ENCODE measurements at regions not wholly inside any gene's neighbourhood (a gene's known extent, or its start where the extent isn't known, plus 50 kb on each side); places are given as distances from the start of the nearest gene placed in this dataset.

DNA sequence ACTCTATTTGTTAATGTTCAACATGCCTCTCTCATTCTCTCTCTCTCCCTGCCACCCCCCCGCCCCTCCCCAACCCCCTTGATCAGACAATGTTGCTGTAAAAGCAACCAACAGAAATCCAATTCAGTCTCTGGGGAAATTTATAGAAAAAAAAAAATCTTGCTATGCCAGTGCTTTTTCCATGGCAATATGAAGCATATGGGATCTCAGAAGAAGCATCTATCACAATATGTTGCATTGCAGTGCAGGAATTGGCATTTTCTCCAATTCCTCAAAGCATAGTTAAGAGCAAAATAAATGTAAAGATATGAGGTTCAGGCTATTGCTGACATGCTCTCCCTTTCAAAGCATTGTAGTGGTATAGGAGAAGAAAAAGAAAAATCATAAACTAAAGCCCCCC is 90.9 kb upstream of the LDB2 start:
- Histone ChIP-seq H3K4me3 (replicated peaks in 1 of 3; ENCODE audit: insufficient read depth in 1 of 3, low read depth in 1 of 3, low read length in 3 of 3) (no peak overlapping the region), H3K9ac (replicated peaks; ENCODE audit: extremely low read depth, insufficient read depth, low read length) (no peak overlapping the region), H3K4me2 (ENCODE audit: insufficient read depth, low read length) (no peak overlapping the region), H2AFZ (ENCODE audit: low read depth, low read length) (no peak overlapping the region), H3K9me1 (replicated peaks; ENCODE audit: control insufficient read depth, extremely low read depth, insufficient read depth, low read length) (peaks cover 4% of the 10 kb centered on the region), H3K27me3 (ENCODE audit: control insufficient read depth in 2 of 2, insufficient read depth in 2 of 2, low read length in 2 of 2) (no peaks in the 10 kb centered on the region), H3K4me1 (ENCODE audit: control insufficient read depth, extremely low read depth, insufficient read depth, low read length) (peaks cover 4% of the 10 kb centered on the region), H3K79me2 (ENCODE audit: control insufficient read depth, insufficient read depth, low read length) (no peaks in the 10 kb centered on the region), H3K27ac (ENCODE audit: insufficient read depth, low read depth, low read length) (no peak overlapping the region), H3K9me3 (replicated peaks; ENCODE audit: control insufficient read depth, insufficient read depth, low read length) (no peaks in the 10 kb centered on the region), H4K20me1 (replicated peaks; ENCODE audit: control insufficient read depth, extremely low read depth, insufficient read depth, low read length) (no peaks in the 10 kb centered on the region), H3K36me3 (ENCODE audit: control insufficient read depth in 2 of 2, extremely low read depth in 1 of 2, insufficient read depth in 2 of 2, low read length in 2 of 2) (no peaks in the 10 kb centered on the region)
- DNase-seq (ENCODE audit: low read depth, low spot score) (no peak), FAIRE-seq (no peak)
- ChIA-PET CTCF (no interaction called here), POLR2A (no interaction called here)
- intact Hi-C loops (cut with micrococcal nuclease), result no loop called here
- dilution Hi-C loops (cut with MboI; ENCODE audit: extremely low pct_ligation_motif_present, low sequenced_read_pairs), result no loop called here
- no TSS peak for BruUV-seq (replicated peaks)
- TF ChIP-seq MYC (IDR thresholded peaks at IDR 0.05; ENCODE audit: low read depth, low read length) (no peak), JUN (IDR thresholded peaks at IDR 0.05; ENCODE audit: borderline replicate concordance, insufficient read depth, insufficient read length, low read depth) (no peak), EZH2 (IDR thresholded peaks at IDR 0.05; ENCODE audit: borderline replicate concordance, low read depth, low read length, severe bottlenecking) (no peak), GATA2 (IDR thresholded peaks at IDR 0.05; ENCODE audit: insufficient read depth, insufficient read length, low read depth, low read length) (no peak)

DNA sequence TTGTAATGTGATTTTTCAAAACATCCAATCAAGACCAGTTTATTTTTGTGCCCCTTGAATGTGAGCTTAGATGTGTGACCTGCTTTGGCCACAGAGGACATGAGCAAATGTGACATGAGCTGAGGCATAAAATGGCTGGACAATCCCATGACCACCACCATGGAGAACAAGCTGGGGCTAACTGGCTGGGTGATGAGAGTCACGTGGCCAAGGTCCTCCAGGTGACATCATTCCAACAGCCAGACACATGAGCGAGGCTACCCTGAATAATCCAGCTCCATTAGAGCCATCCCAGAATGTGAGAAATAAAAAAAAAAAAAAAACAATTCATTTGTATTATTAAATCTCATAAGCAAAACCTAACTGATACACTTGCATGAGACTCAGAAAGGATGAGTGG is 90.4 kb upstream of the LDB2 start:
- H3K4me3 ChIP-seq (replicated peaks in 1 of 3; ENCODE audit: insufficient read depth in 1 of 3, low read depth in 1 of 3, low read length in 3 of 3), result no peak overlapping the region
- H3K27ac ChIP-seq (ENCODE audit: insufficient read depth, low read depth, low read length), result no peak overlapping the region
- TF ChIP-seq GATA2 (IDR thresholded peaks at IDR 0.05; ENCODE audit: insufficient read depth, insufficient read length, low read depth, low read length) (no peak), JUN (IDR thresholded peaks at IDR 0.05; ENCODE audit: borderline replicate concordance, insufficient read depth, insufficient read length, low read depth) (no peak), FOS (IDR thresholded peaks at IDR 0.05; ENCODE audit: borderline replicate concordance, insufficient read depth, low read length) (no peak), POLR2A (IDR thresholded peaks at IDR 0.05; ENCODE audit: low read depth, low read length) (no peak), MYC (IDR thresholded peaks at IDR 0.05; ENCODE audit: low read depth, low read length) (no peak), EZH2 (IDR thresholded peaks at IDR 0.05; ENCODE audit: borderline replicate concordance, low read depth, low read length, severe bottlenecking) (no peak), POLR2AphosphoS5 (IDR thresholded peaks at IDR 0.05; ENCODE audit: insufficient read depth, low read depth, low read length) (no peak)
- TF ChIP-seq, protein P1, sequence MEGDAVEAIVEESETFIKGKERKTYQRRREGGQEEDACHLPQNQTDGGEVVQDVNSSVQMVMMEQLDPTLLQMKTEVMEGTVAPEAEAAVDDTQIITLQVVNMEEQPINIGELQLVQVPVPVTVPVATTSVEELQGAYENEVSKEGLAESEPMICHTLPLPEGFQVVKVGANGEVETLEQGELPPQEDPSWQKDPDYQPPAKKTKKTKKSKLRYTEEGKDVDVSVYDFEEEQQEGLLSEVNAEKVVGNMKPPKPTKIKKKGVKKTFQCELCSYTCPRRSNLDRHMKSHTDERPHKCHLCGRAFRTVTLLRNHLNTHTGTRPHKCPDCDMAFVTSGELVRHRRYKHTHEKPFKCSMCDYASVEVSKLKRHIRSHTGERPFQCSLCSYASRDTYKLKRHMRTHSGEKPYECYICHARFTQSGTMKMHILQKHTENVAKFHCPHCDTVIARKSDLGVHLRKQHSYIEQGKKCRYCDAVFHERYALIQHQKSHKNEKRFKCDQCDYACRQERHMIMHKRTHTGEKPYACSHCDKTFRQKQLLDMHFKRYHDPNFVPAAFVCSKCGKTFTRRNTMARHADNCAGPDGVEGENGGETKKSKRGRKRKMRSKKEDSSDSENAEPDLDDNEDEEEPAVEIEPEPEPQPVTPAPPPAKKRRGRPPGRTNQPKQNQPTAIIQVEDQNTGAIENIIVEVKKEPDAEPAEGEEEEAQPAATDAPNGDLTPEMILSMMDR (IDR thresholded peaks at IDR 0.05; ENCODE audit: extremely low read depth in 1 of 2, insufficient read depth in 1 of 2, low read depth in 1 of 2, low read length in 2 of 2), result no peak
- TF ChIP-seq, protein P2, sequence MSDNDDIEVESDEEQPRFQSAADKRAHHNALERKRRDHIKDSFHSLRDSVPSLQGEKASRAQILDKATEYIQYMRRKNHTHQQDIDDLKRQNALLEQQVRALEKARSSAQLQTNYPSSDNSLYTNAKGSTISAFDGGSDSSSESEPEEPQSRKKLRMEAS (IDR thresholded peaks at IDR 0.05; ENCODE audit: insufficient read depth, insufficient read length), result no peak
- POLR2A ChIA-PET, result no interaction called here
- H3K79me2 ChIP-seq (ENCODE audit: control insufficient read depth, insufficient read depth, low read length), result no peaks in the 10 kb centered on the region
- H3K27me3 ChIP-seq (ENCODE audit: control insufficient read depth in 2 of 2, insufficient read depth in 2 of 2, low read length in 2 of 2), result no peaks in the 10 kb centered on the region
- H3K4me1 ChIP-seq (ENCODE audit: control insufficient read depth, extremely low read depth, insufficient read depth, low read length), result peaks cover 4% of the 10 kb centered on the region
- DNase-seq (ENCODE audit: low read depth, low spot score) (no peak), FAIRE-seq (no peak)
- H4K20me1 ChIP-seq (replicated peaks; ENCODE audit: control insufficient read depth, extremely low read depth, insufficient read depth, low read length), result no peaks in the 10 kb centered on the region
- H3K9me3 ChIP-seq (replicated peaks; ENCODE audit: control insufficient read depth, insufficient read depth, low read length), result no peaks in the 10 kb centered on the region
- dilution Hi-C loops (cut with MboI; ENCODE audit: extremely low pct_ligation_motif_present, low sequenced_read_pairs), result no loop called here
- CTCF ChIA-PET, result no interaction called here
- H3K9me1 ChIP-seq (replicated peaks; ENCODE audit: control insufficient read depth, extremely low read depth, insufficient read depth, low read length), result peaks cover 4% of the 10 kb centered on the region
- H2AFZ ChIP-seq (ENCODE audit: low read depth, low read length), result no peak overlapping the region
- intact Hi-C loops (cut with micrococcal nuclease), result no loop called here
- no peak overlapping the region for H3K4me2 ChIP-seq (ENCODE audit: insufficient read depth, low read length)
- no TSS peak for BruUV-seq (replicated peaks)
- no peak overlapping the region for H3K9ac ChIP-seq (replicated peaks; ENCODE audit: extremely low read depth, insufficient read depth, low read length)
- no peaks in the 10 kb centered on the region for H3K36me3 ChIP-seq (ENCODE audit: control insufficient read depth in 2 of 2, extremely low read depth in 1 of 2, insufficient read depth in 2 of 2, low read length in 2 of 2)
